DND-41 (cell line): ENCODE measurements at regions not wholly inside any gene's neighbourhood (a gene's known extent, or its start where the extent isn't known, plus 50 kb on each side); places are given as distances from the start of the nearest gene placed in this dataset.

Experiments
- ATAC-seq: fragments of 200-7000 bp; cut with Tn5 transposase; 3 replicates; pipeline ENCODE4 v1.9.1; 2021; ENCODE audit warnings: low read depth; ENCODE audit not compliant: insufficient read depth
- DNase-seq: peaks from one replicate; pipeline ENCODE4 v3.0.0-alpha.2; 2020
- H2AFZ ChIP-seq: 2 replicates; pipeline ENCODE4 v1.6.0; 2012; ENCODE audit warnings: low read depth, low read length
- H3K27ac ChIP-seq: 2 replicates; pipeline ENCODE4 v1.5.1; 2012; ENCODE audit warnings: low read length, inconsistent platforms
- H3K27me3 ChIP-seq: fragments of 200-600 bp; sonication (generic); 2 replicates; pipeline ENCODE4 v1.6.0; 2012; ENCODE audit warnings: low read length, mild to moderate bottlenecking, inconsistent platforms; ENCODE audit not compliant: insufficient read depth, poor library complexity
- H3K36me3 ChIP-seq: 2 replicates; pipeline ENCODE4 v1.5.1; 2012; ENCODE audit warnings: low read length, inconsistent platforms; ENCODE audit not compliant: insufficient read depth
- H3K4me1 ChIP-seq: 2 replicates; pipeline ENCODE4 v1.5.1; 2012; ENCODE audit warnings: mild to moderate bottlenecking, low read length; ENCODE audit not compliant: insufficient read depth
- H3K4me2 ChIP-seq: 2 replicates; pipeline ENCODE4 v1.6.0; 2012; ENCODE audit warnings: mild to moderate bottlenecking, moderate library complexity, low read length, inconsistent platforms; ENCODE audit not compliant: insufficient read depth
- H3K4me3 ChIP-seq, 2 experiments: fragments of 200-600 bp in 1 of 2; shearing (Covaris generic) in 1 of 2; 2 replicates each; pipeline ENCODE4 v1.5.1; 2012 to 2016; ENCODE audit warnings: inconsistent platforms in 2 of 2, low read length in 2 of 2, mild to moderate bottlenecking in 2 of 2, low read depth in 1 of 2, moderate library complexity in 1 of 2
- H3K79me2 ChIP-seq: 2 replicates; pipeline ENCODE4 v1.6.0; 2012; ENCODE audit warnings: low read length, inconsistent platforms; ENCODE audit not compliant: insufficient read depth
- H3K9ac ChIP-seq: 2 replicates; pipeline ENCODE4 v1.6.0; 2012; ENCODE audit warnings: low read depth, mild to moderate bottlenecking, inconsistent platforms, low read length, moderate library complexity
- H3K9me3 ChIP-seq: 2 replicates; pipeline ENCODE4 v1.5.1; 2012; ENCODE audit warnings: low read length, moderate library complexity, mild to moderate bottlenecking, inconsistent platforms; ENCODE audit not compliant: insufficient read depth, severe bottlenecking
- H4K20me1 ChIP-seq: 2 replicates; pipeline ENCODE4 v1.6.0; 2012; ENCODE audit warnings: low read length; ENCODE audit not compliant: insufficient read depth
- CTCF ChIP-seq: IDR thresholded peaks from 2 replicates; pipeline ENCODE4 v1.5.1; 2012; ENCODE audit warnings: borderline replicate concordance, low read length, moderate library complexity, mild to moderate bottlenecking; ENCODE audit not compliant: poor library complexity, severe bottlenecking; ENCODE audit errors: extremely low read depth
- EZH2 ChIP-seq: IDR thresholded peaks from 3 replicates; pipeline ENCODE4 v1.6.1; 2012; ENCODE audit warnings: borderline replicate concordance, low read depth, mild to moderate bottlenecking, moderate library complexity, low read length, inconsistent platforms; ENCODE audit not compliant: severe bottlenecking

- no peak for TF ChIP-seq EZH2
- no peak for TF ChIP-seq CTCF
- no peak overlapping the region for H3K4me2 ChIP-seq
- no peak overlapping the region for H2AFZ ChIP-seq
- no peaks in the 10 kb centered on the region for H3K79me2 ChIP-seq
- DNase-seq: no peak
- H3K27ac ChIP-seq: no peak overlapping the region
- H3K36me3 ChIP-seq: no peaks in the 10 kb centered on the region
- H4K20me1 ChIP-seq: no peaks in the 10 kb centered on the region
- H3K9me3 ChIP-seq: no peaks in the 10 kb centered on the region
- no peak overlapping the region for H3K4me3 ChIP-seq
- no peaks in the 10 kb centered on the region for H3K27me3 ChIP-seq
- ATAC-seq: no peak
- peaks cover 36% of the 10 kb centered on the region for H3K4me1 ChIP-seq
- H3K9ac ChIP-seq: no peak overlapping the region
Observed at GRCh38 chr7:17146621-17147020, 151.8 kb upstream of the AHR start.

DNA sequence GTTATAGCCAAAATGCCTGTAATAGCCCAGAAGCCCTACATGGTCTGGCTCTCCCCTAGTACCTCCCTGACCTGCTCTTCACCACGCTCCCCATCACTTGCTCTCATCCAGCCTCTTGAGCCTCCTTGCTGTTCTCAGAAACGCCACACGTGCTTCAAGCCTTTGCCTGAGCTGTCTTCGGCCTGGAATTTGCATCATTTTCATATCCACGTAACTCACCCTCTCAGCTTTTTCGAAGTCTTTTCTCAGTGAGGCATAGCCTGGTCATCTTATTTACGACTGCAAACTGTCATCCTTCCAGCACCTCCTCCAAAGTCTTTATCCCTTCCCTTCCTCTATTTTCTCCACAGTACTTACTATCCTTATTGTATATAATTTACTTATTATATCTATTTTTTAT is 151.0 kb upstream of the AHR start:
- H3K4me3 ChIP-seq: no peak overlapping the region
- H3K9me3 ChIP-seq: no peaks in the 10 kb centered on the region
- H2AFZ ChIP-seq: 0 out of 2 replicates have a peak overlapping the region, but pooled peaks have one; percentile 36
- H3K79me2 ChIP-seq: no peaks in the 10 kb centered on the region
- no peaks in the 10 kb centered on the region for H4K20me1 ChIP-seq
- H3K4me2 ChIP-seq: no peak overlapping the region
- H3K27ac ChIP-seq: no peak overlapping the region
- ATAC-seq (no peak), DNase-seq (no peak)
- no peaks in the 10 kb centered on the region for H3K36me3 ChIP-seq
- H3K9ac ChIP-seq: no peak overlapping the region
- peaks cover 28% of the 10 kb centered on the region for H3K4me1 ChIP-seq
- no peak for TF ChIP-seq EZH2
- no peak for TF ChIP-seq CTCF
- H3K27me3 ChIP-seq: no peaks in the 10 kb centered on the region

DNA sequence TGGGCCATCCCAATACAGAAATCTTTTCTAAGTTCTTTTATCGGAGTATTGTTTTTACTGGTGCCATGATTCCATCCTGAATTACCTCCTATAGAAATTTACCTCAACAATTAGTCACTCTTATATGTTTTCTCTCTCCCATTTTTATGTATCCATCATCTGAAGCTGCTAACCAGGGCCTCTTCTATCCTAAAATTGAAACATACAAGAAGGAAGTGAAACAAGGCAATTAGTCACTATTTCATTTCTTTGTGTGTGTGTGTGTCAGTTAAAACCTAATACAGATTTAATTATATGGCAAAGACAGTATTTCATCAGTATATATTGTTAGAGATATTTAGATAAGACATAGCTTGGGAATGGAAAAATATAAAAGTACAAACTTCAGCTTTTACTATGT is 148.4 kb upstream of the AHR start:
- H3K27me3 ChIP-seq: no peaks in the 10 kb centered on the region
- no peaks in the 10 kb centered on the region for H3K79me2 ChIP-seq
- H3K4me1 ChIP-seq: 0 out of 2 replicates have a peak, but pooled peaks cover 2% of the 10 kb centered on the region
- H3K4me2 ChIP-seq: no peak overlapping the region
- H3K27ac ChIP-seq: no peak overlapping the region
- no peaks in the 10 kb centered on the region for H3K9me3 ChIP-seq
- TF ChIP-seq EZH2: no peak
- ATAC-seq: no peak
- H3K9ac ChIP-seq: no peak overlapping the region
- H3K4me3 ChIP-seq: no peak overlapping the region
- no peak overlapping the region for H2AFZ ChIP-seq
- H4K20me1 ChIP-seq: no peaks in the 10 kb centered on the region
- DNase-seq: no peak
- H3K36me3 ChIP-seq: no peaks in the 10 kb centered on the region

DNA sequence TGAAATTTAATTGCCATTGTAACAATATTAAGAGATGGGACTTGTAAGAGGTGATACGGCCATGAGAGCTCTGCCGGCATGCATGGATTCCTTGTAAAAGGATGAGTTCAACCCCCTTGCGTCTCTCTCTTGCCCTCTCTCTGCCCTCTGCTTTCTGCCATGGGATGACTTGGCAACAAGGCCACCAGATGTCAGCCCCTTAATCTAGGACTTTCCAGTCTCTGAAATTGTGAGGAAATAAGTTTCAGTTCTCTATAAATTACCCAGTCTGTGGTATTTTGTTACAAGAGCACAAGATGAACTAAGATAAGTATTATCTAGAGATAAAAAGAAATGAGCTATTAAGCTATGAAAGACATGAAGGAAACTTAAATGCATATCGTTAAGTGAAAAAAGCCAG is 145.7 kb upstream of the AHR start:
- no peak overlapping the region for H3K27ac ChIP-seq
- H3K4me1 ChIP-seq: no peaks in the 10 kb centered on the region
- no peaks in the 10 kb centered on the region for H3K36me3 ChIP-seq
- no peak for ATAC-seq
- H3K9ac ChIP-seq: no peak overlapping the region
- H2AFZ ChIP-seq: no peak overlapping the region; the same call in 1 of the 2 replicates
- no peaks in the 10 kb centered on the region for H3K27me3 ChIP-seq
- no peaks in the 10 kb centered on the region for H3K79me2 ChIP-seq
- no peak overlapping the region for H3K4me3 ChIP-seq
- H3K4me2 ChIP-seq: no peak overlapping the region
- H4K20me1 ChIP-seq: no peaks in the 10 kb centered on the region
- no peak for DNase-seq
- no peaks in the 10 kb centered on the region for H3K9me3 ChIP-seq
- TF ChIP-seq CTCF: no peak
- TF ChIP-seq EZH2: no peak
